Breast epithelium (tissue), 3 donors: ENCODE measurements at regions not wholly inside any gene's neighbourhood (a gene's known extent, or its start where the extent isn't known, plus 50 kb on each side); places are given as distances from the start of the nearest gene placed in this dataset.

ENCODE experiments used
- CTCF ChIP-seq, 3 donors: fragments of 450-650 bp; IDR thresholded peaks; one replicate each; pipeline ENCODE4 v1.5.1; 2016 to 2017; ENCODE audit warnings: antibody characterized with exemption in 3 of 3, mild to moderate bottlenecking in 3 of 3, moderate library complexity in 3 of 3
- POLR2A ChIP-seq: fragments of 450-650 bp; IDR thresholded peaks from one replicate; pipeline ENCODE4 v1.6.1; 2016; ENCODE audit warnings: antibody characterized with exemption, mild to moderate bottlenecking, moderate library complexity
- POLR2AphosphoS5 ChIP-seq, 3 donors: sonication (generic); formaldehyde crosslinking; IDR thresholded peaks; one replicate each; pipeline ENCODE4 v1.6.1; 2017; ENCODE audit warnings: antibody characterized with exemption in 3 of 3

DNA sequence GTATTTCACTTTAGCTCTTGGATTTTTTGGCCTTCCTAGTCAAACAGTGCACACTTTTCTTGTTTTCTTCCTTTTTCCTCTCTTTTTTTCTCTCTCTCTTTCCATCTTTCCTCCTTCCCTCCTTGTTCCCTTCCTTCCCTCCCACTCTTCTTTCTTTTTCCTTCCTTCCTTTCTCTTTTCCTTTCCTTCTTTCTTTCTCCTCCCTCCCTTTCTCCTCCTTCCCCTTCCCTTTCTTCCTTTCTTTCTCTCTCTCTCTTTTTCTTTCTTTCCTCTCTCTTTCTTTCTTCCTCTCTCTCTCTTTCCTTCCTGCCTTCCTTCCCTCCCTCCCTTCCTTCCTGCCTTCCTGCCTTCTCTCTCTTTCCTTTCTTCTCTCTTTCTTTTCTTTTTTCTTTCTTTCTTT lies 181.6 kb upstream of the ELAC2 start:
- TF ChIP-seq CTCF (IDR thresholded peaks at IDR 0.05) = no peak
- no peak for TF ChIP-seq POLR2A
- no peak for TF ChIP-seq POLR2AphosphoS5 (IDR thresholded peaks at IDR 0.05)
